VCaP (cell line): ENCODE measurements at regions not wholly inside any gene's neighbourhood (a gene's known extent, or its start where the extent isn't known, plus 50 kb on each side); places are given as distances from the start of the nearest gene placed in this dataset.

Experiments used
- H3K27ac ChIP-seq: fragments of 450-650 bp; 2 replicates; pipeline ENCODE4 v1.5.1; 2017
- CTCF ChIP-seq: fragments of 450-650 bp; conservative IDR thresholded peaks from 2 replicates; pipeline ENCODE4 v1.5.1; 2017; ENCODE audit warnings: mild to moderate bottlenecking, moderate library complexity

- no peak overlapping the region for H3K27ac ChIP-seq
- TF ChIP-seq CTCF, result no peak
Measured at GRCh38 chr2:60336442-60337141, 216.9 kb downstream of the BCL11A start.

- TF ChIP-seq CTCF, result no peak
- no peak overlapping the region for H3K27ac ChIP-seq
Measured at GRCh38 chr2:60335533-60336237, 217.8 kb downstream of the BCL11A start.

DNA sequence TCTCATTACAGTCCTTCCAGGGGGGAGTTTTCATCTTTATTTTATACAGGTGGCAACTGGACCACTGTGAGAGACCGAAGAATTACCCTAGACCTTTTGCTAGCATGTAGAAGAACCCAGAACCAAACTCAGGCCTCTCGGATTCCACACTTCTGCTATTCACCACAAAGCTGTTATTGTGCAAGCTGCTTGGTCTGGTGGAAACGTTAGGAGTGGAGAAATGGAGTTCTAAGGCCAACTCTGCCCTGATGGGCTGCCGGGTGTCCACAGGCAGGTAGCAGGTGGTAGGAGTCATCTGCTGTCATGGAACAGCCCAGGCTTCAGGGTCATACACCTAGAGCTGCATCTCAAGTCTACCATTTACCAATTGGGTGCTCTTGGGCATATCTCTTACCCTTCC, 218.8 kb downstream of the BCL11A start:
- no peak for TF ChIP-seq CTCF
- H3K27ac ChIP-seq, result no peak overlapping the region

DNA sequence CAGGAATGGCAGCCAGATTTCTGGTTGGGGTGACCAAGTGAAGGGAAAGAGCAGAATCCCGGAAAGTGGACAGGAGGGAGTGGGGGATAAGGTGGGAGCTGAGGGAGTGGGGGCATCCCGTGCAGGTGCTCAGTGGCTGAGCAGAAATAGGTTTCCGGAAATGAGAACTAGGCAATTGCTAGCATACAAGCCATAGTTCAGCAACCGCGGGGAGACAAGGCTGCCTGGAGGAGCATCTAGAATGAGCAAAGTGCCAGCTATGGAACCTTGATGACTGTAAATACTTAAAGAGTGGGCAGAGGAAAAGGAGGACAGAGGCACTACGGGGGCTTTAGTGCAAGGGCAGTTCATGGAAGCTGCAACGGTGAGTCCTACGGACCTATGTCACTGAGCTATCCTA, 220.2 kb downstream of the BCL11A start:
- no peak for TF ChIP-seq CTCF
- no peak overlapping the region for H3K27ac ChIP-seq

- no peak overlapping the region for H3K27ac ChIP-seq
- TF ChIP-seq CTCF, result no peak
Measured at GRCh38 chr2:60331115-60331809, 222.2 kb downstream of the BCL11A start.

DNA sequence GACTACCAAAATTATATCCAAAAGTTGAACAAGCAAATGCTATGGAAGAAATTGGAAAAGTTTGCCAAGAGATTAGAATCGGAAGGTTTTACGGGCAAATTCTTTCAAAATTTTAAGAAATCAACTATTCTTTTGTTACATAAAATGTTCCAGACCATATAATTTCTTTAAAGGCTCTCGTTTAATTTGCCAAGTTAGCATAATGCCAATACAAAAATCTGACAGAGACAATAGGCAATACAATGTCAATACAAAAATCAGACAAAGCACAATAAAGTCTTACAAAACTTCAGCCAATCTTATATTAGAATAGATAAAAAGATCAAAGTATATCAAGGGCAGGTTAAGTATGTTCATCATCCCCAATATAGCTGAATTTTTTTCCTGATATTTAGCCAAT, 224.2 kb downstream of the BCL11A start:
- no peak overlapping the region for H3K27ac ChIP-seq
- TF ChIP-seq CTCF, result no peak

DNA sequence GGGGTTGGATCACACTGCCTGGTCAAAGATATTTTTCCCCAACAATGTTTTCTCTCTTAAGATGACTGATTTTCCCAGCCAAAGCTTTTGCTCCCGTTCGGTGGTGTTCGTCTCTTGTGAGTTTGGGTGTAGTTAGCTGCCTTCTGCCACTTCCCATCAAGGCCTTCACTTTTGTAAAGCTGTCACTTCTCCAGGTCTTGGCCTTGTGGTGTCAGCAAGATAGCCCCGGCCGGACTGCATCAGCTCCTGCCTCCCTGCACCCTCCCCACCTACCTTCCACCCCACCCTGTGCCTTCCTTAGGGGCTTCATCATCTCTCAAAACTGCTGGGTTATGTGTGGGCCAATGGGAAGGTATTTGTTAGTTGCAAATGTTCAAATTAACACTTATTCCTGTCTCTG, 228.9 kb downstream of the BCL11A start:
- TF ChIP-seq CTCF, result no peak
- no peak overlapping the region for H3K27ac ChIP-seq
